C4-2B (cell line): ENCODE measurements at regions not wholly inside any gene's neighbourhood (a gene's known extent, or its start where the extent isn't known, plus 50 kb on each side); places are given as distances from the start of the nearest gene placed in this dataset.
"Not testable (repeated sequence)": the region's sequence is repeated elsewhere in the genome, so short reads cannot be mapped to it uniquely, and the experiment has no call there.

Experiments used
- H3K27ac ChIP-seq: fragments of 450-650 bp; 2 replicates; pipeline ENCODE4 v1.5.1; 2017
- ZFX ChIP-seq: fragments of 450-650 bp; IDR thresholded peaks from 2 replicates; pipeline ENCODE4 v1.6.1; 2017
- TF ChIP-seq, protein P1 (sequence below): fragments of 450-650 bp; conservative IDR thresholded peaks from 2 replicates; pipeline ENCODE4 v1.5.1; 2017; ENCODE audit warnings: mild to moderate bottlenecking

DNA sequence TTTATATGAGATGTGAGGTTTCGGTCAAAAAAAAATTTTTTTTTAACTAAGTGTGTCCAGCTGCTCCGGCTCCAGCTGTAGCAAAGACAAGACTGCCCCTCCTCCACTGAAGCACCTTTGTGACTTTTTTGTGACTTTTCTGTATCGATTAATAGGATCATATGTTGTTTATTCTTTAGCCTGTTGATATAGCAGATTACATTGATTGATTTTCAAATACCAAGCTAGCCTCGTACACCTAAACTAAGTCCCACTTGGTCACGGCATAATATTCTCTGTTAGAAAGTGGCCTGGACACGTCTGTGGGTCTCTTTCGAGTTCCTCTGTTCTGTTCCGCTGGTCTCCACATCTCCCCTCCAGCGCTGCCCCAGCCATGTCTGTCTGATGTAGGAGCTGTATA, 126.8 kb downstream of the IGLL1 start:
- TF ChIP-seq, protein P1, sequence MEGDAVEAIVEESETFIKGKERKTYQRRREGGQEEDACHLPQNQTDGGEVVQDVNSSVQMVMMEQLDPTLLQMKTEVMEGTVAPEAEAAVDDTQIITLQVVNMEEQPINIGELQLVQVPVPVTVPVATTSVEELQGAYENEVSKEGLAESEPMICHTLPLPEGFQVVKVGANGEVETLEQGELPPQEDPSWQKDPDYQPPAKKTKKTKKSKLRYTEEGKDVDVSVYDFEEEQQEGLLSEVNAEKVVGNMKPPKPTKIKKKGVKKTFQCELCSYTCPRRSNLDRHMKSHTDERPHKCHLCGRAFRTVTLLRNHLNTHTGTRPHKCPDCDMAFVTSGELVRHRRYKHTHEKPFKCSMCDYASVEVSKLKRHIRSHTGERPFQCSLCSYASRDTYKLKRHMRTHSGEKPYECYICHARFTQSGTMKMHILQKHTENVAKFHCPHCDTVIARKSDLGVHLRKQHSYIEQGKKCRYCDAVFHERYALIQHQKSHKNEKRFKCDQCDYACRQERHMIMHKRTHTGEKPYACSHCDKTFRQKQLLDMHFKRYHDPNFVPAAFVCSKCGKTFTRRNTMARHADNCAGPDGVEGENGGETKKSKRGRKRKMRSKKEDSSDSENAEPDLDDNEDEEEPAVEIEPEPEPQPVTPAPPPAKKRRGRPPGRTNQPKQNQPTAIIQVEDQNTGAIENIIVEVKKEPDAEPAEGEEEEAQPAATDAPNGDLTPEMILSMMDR, result no peak
- no peak for TF ChIP-seq ZFX
- H3K27ac ChIP-seq, result no peak overlapping the region

DNA sequence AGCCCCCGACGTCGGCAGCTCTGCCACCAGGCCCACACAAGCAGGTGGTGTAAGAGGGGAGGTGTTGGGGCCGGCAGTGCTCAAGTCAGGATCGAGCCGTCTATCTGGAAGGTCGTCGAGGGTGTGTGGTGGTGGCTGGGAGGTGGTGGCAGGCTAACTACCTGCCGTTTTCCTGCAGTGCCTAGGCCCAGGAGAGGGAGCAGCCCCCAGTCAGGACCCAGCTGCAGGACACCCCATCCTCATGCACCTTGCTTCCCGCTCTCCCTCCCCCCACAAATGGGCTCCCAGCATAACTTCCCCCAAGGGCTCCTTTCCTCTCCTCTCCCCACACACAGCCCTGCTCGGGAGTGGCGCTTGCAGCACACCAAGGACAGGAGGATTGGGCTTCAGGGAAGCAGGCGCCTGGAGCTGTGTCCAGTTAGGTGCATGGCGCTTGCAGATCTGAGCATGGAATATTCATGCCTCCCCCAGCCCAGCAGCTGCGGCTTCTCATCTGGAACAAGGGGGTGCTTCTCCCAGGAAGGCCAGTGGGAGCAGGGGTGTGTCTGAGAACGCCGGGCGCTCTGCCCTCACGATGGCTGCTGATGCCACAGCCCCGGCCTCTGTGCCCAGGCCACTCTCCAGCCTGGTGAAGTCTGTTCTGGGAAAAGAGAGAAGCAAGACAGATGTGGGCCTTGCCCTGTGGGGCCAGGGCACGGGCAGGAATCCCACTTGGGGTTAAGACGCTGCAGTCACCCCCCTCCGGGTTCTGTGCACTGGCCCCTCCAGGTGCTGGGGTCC, 127.7 kb downstream of the IGLL1 start:
- H3K27ac ChIP-seq, result no peak overlapping the region
- TF ChIP-seq ZFX, result no peak
- TF ChIP-seq, protein P1, result no peak

DNA sequence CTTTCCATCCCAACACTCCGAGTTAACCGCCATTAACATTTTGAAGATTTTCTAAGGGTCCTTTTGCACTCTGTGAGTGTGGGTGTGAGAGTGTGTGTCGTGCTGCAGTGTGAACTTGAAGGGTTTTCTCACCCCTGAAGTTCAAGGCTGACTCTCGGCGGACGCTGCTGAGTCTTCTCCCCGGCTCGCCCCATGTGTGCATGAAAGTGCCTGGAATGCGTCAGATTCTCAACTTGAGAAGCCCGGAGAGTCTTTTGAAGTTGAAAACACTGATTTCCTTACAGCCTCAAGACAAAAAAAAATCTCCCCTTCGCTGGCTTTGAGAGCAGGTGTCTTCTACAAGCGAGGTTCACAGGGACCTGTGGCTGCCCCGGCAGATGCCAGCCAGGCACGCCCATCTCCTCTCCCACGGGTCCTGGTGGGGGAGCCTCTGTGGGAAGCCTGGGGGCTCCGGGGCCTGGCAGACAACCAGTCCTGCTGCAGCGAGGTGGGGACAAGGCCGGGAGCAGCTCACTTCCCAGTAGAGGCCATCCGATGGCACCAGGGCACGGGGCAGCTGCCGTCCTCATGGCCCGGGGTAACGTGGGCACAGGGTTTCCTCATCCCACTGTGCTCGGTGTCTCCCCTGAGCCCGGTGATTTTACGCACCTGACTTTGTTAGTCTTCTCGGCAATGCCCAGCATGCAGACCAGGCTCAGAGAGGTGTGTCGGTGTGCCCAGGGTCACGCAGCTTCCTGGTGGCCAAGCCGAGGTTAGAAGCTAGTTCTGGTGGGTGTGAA, 128.4 kb downstream of the IGLL1 start:
- not testable (repeated sequence) for H3K27ac ChIP-seq

DNA sequence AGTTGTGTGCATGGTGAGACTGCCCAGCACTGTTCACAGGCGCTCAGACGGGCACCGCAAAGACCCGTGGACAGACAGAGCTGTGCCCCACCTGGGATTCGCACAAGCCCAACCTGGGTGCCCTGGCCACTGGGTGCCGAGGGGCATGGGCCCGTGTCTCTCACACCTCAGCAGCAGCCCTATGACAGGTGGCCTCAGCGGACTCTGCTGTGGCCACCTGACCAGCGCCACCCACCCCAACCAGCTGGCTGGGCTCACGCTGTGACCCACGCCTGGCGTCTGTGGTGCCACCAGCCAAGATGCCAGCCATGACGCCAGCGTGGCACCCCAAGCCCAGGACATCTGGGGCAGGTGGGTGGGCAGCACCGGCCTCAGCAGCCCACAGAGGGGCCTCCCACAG, 129.3 kb downstream of the IGLL1 start:
- H3K27ac ChIP-seq, result not testable (repeated sequence)

DNA sequence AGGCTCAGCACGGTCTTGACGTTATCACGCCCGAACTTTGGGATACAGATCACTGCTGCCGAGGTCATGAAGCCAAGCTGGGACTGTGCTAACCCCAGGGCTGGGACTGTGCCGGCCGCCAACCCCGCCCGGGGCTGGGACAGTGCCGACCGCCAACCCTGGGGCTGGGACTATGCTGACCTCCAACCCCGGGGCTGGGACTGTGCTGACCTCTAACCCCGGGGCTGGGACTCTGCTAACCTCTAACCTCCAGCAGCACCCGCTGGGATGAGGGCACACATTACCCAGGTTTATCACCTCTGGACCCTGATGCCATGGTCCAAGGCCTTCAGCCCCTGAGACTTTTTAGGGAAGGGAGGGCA, 129.7 kb downstream of the IGLL1 start:
- TF ChIP-seq, protein P1, result no peak
- TF ChIP-seq ZFX, result no peak

DNA sequence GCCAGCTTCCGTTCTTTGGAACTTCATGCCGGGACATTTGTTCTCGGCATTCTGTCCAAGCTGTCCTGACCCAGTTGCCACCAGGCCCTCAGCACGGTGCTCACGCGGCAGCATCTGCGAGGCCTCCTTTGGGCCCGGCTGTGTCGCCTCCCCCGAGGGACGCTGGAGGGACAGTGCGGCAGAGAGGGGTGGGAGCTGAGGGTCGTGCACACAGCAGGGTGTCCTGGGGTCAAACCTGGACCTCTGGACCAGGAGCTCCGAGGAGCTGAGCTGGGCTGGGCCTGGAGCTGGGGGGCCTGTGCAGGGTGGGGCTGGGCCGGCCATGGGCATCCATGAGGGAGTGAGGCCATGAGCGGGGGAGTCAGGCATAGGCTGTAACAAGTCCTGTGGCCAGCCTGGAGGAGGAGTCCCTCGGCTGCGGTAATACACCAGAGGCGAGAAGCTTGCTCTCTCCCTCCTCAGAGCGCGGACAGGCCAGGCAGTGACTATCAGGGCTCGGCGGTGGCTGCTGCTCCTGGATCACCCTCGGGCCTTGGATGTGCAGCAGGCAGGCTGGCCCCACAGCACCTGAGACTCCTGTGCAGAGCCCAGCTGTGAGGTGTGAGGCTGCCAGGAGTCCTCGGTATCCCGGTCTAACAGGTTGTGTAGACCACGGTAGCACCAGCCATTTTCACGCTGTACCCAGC, 130.2 kb downstream of the IGLL1 start:
- not testable (repeated sequence) for H3K27ac ChIP-seq

More for the DNA sequence above, 129.7 kb downstream of the IGLL1 start:
- no peak overlapping the region for H3K27ac ChIP-seq

DNA sequence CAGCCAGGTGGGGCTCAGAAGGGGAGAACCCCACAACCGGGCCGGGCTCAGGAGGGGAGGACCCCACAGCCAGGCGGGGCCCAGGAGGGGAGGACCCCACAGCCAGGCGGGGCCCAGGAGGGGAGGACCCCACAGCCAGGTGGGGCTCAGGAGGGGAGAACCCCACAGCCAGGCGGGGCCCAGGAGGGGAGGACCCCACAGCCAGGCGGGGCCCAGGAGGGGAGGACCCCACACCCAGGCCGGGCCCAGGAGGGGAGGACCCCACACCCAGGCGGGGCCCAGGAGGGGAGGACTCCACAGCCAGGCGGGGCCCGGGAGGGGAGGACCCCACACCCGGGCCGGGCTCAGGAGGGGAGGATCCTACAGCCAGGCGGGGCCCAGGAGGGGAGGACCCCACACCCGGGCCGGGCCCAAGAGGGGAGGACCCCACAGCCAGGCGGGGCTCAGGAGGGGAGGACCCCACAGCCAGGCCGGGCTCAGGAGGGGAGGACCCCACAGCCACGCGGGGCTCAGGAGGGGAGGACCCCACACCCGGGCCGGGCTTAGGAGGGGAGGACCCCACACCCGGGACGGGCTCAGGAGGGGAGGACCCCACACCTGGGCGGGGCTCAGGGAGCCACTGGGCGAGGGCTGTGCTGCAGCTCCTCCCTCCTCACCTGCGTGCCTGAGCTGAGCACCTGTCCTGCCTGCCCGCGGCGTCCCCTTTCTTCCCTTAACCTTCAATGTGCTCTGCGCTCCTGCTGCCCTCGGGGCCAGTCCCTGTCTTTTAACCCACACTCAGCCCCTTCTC, 131.4 kb downstream of the IGLL1 start:
- H3K27ac ChIP-seq, result not testable (repeated sequence)

DNA sequence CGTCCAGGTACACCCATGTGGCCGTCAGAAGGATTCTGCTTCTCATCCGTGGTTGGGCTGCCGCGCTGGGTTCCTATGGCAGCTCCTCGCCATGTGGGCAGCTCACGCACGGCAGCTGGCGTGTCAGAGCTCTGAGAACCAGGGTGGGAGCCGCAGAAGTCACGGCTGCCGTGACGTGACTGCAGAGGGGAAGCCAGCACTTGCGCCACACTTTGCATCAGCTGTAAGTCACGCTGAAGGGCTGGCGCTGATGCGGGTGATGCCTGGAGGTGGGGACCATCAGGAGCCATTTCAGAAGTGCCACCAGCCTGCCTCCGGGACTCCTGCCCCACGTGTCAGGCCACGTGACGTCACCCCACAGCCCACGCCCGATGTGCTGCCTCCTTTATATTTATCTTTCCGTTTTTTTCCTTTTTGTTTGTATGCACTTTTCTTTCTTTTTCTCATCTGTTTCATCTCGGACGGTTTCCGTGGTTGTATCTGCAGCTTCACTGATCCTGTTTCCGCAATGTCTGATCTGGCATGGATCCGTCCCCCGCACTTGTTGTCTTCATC, 133.2 kb downstream of the IGLL1 start:
- no peak for TF ChIP-seq ZFX
- TF ChIP-seq, protein P1, result no peak
- H3K27ac ChIP-seq, result no peak overlapping the region

DNA sequence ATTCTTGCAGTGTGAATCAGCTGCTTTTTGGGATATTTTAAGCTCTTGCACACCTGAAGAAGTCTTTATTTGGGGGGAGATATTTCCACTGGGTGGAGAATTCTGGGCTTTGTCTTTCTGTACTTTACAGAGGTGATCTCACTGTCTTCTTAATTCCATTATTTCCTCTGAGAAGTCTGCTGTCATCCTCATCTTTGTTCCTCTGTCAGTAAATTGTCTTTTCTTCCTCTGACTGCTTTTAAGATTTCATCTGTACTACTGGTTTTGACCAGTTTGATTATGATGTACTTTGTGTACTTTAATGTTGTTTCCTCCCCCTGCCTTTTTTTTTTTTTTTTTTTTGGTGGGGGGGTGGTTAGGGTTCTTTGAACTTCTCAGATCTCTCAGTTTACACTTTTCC, 133.9 kb downstream of the IGLL1 start:
- not testable (repeated sequence) for H3K27ac ChIP-seq

DNA sequence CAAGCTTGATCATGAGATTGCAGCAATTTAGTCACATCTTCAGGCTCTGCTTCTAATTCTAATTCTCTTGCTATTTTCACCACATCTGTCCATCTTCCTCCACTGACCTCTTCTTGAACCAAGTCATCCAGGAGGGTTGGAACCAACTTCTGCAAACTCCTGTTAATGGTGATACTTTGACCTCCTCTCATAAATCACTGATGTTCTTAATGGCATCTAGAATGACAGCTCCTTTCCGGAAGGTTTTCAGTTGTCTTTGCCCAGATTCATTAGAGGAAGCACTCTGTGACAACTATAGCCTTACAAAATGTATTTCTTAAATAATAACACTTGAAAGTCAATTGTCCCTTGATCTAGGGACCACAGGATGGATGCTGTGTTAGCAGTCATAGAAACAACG, 136.2 kb downstream of the IGLL1 start:
- not testable (repeated sequence) for H3K27ac ChIP-seq

DNA sequence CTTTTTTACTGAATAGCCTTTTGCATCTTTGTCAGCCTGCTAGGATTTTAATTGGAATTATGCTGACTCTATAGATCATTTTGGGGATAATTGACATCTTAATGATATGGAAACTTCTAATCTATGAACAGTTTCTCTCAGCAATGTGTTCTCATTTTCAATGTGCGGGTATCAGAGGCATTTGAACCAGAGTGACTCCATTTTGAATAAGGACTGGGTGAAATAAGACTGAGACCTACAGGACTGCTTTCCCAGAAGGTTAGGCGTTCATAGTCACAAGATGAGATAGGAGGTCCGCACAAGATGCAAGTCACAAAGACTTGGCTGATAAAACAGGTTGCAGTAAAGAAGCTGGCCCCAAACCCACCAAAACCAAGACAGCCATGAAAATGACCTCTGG, 140.5 kb downstream of the IGLL1 start:
- H3K27ac ChIP-seq, result not testable (repeated sequence)
